Epithelial cell of prostate (primary cell): ENCODE measurements at regions not wholly inside any gene's neighbourhood (a gene's known extent, or its start where the extent isn't known, plus 50 kb on each side); places are given as distances from the start of the nearest gene placed in this dataset.

Source experiments
- DNase-seq: peaks from one replicate; pipeline ENCODE4 v3.0.0-alpha.2; 2011; ENCODE audit warnings: low read depth, low spot score
- H3K27ac ChIP-seq: fragments of 450-650 bp; 2 replicates; pipeline ENCODE4 v1.5.1; 2017; ENCODE audit warnings: mild to moderate bottlenecking

DNA sequence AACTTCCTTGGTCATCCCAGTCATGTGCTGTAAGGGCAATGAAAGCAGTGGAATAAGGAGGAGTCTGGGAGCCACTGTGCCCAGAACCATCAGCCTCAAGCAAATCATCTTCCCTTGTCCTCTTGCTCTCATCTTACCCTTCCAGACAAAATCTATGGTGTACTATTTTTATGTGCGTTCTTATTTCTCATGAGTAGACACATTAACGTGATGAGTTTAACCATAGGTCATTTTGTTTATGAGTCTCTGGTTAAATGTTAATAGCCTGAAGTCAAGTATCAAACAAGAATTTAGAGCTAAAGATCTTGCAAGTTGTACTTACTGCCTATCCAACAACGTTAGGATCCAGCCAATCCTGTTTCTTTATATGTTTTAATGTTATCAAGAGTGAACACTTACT, 495.3 kb downstream of the SPRY1 start:
- no peak overlapping the region for H3K27ac ChIP-seq
- no peak for DNase-seq

DNA sequence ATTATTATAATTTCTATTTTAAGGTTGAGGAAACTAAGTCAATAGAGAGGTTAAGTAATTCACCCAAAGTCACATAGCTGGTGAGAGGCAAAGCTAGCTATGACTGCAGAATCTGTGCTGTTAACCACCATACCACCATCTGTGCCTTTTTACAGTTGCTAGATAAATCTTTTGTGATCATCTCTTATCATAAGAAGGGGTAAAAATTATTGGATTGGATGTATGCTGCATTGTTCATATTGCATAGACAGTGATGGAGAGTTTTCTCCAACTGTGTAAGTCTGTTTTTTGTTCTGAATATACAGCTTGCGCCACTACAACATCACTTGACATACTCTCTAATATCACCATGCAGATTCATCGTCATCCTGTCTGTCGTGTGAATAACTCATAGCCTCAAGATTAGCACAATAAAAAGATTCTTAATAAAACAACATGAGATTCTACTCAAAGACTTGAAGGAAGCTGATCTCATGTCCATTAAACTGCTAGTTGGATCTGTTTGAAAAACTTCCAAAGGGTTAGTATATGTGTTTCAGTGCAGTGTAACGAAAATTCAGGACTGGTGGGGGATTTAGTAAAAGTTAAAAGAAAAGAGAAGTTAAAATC, 495.9 kb downstream of the SPRY1 start:
- no peak overlapping the region for H3K27ac ChIP-seq

DNA sequence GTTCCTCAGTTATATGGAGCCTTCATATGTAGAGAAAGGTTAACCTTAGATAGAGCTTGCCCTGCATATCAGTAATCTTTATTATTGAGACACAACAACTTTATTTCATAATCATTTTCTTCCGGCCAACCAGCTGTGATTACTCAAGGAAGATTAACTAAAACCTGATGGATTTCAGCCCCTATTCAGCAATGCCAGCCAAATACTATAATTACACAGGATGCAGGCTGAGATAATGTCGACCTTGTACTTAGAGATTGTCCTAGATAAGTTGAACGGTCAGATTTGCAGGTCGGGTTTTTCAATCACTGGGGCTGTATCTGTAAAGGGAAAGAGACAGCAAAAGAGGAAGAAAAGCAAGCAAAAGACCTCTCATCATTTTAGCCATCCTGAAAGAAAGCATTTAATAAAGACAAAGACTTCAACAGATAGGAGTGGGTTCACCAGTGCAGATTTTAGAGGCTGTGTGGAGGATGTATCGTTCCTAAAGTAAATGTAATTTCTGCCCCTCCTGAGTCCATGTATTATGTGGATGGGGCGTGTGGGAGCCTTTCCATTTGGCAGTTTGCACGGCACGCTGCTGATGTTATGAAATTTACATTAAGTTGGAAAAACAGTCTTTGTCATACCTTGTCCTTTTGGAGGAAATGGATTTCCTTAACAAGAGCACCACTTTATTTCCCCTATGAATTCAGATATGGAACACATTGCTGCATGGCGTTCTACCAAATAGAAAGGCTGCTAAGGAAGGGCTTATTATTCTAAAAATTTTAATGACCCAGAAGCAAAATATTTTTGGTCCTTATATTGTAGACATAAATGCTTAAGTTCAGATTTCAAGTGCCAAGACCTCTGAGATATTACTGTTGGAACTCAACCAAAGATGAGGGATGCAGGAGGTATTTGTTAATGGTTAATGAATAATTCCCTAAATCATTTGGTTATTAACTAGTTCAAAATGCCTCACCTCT, 496.7 kb downstream of the SPRY1 start:
- H3K27ac ChIP-seq: no peak overlapping the region
- DNase-seq: no peak

More for the DNA sequence above, 495.9 kb downstream of the SPRY1 start:
- DNase-seq: no peak

DNA sequence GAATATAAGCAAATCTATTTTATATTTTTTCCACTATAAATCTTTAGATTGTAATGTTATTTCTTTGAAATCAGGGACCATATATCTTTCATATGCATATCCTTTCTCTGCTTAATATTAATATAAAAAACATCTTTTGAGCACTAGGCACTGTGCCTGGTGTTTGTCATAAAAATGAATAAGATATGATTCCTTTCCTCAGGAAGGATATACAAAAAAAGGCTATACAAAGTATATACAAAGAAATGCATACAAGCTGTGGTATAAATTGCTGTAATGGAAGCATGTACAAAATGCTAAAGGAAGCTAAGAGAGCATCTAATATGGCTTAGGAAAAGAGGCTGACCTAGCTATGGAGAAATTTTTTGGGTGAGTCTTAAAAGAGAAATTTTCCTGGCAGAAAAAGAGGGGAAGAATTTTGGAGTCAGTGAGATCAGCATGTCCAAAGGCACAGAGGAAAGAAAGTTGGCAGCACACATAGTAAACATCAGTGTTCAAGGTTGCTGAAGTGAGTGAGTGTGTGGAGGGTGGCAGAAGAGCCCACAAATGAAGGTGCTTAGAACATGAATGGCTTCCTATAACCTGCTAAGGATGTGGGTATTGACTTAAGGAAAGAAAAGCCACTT, 500.0 kb downstream of the SPRY1 start:
- H3K27ac ChIP-seq: no peak overlapping the region
- DNase-seq: no peak

DNA sequence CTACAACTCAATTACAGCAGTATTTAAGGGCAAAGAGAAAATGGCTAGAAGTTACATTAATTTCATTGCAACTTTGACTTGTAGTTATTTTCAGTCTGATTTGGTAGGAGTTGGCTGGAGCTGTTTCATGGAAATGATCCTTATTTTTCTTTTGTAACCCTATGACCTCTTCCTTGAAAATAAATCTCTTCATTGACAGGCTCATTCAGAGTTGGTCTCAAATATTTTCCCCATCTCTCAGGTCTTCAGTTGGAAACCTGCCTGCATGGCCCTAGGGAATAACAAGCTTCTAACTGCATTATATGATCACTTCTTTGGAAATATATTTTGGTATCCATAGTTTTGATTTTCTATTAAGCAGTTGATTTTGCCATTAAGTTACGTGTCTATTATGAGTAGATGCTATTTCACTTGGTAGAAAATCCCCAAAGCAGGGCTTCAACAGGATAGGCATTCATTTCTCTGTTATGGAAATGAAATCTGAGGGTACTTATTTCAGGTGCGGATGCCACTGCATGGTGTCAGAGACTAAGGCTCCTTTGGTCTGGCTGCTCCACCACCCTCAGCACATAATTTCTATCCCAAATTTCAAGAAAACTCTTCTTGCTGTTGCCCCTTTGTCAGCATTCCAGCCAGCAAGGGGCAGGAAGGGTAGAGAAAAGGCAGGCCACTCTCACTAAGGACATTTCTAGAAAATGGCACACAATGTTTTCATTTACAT, 502.5 kb downstream of the SPRY1 start:
- DNase-seq: no peak
- H3K27ac ChIP-seq: no peak overlapping the region

DNA sequence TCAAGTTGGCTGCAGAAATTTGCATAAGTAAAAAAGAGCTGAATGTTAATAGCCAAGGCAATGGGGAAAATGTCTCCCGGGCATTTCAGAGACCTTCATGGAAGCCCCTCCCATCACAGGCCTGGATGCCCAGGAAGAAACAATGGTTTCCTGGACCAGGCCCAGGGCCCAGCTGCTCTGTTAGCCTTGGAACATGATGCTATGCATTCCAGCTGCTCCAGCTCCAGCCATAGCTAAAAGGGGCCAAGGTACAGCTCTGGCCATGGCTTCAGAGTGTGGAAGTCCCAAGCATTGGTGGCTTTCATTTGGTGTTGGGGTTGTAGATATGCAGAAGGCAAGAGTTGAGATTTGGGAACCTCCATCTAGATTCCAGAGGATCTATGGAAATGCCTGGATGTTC, 508.3 kb downstream of the SPRY1 start:
- no peak overlapping the region for H3K27ac ChIP-seq
- DNase-seq: no peak

DNA sequence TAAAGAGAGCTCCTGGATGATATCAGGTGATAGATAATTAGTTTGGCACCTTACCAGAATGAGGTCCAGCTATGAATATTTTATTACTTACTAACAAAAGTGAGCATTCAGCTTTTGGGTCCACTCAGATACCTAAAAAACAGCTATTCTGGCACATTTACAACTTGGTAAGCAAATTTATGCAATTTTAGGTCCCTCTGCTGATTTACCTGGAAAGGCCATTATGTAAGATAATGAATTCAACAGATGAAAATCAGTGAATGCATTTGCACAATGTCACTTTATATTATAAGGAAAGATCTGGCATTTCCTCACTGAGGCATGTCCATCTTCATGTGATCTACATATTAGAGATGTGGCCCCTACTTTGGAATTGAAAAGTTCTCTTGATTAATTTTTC, 517.0 kb downstream of the SPRY1 start:
- H3K27ac ChIP-seq: no peak overlapping the region
- no peak for DNase-seq

DNA sequence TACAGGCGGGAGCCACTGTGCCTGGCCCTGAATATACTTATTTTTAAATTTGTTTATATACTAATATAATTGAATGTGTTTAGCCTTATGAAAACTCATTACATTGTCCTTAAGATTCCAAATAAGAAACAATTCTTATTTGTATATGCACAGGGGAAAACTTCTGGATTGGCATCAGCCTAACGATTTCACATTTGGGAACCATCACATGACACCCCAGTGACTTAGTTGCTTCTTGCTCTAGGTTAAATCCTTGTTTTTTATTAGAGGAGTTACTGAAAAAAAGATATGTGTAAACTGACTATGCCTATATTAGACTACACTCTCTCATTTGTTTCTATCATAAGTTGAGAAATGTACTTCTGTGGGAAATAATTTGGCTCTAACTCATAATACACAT, 520.2 kb downstream of the SPRY1 start:
- no peak overlapping the region for H3K27ac ChIP-seq
- no peak for DNase-seq

DNA sequence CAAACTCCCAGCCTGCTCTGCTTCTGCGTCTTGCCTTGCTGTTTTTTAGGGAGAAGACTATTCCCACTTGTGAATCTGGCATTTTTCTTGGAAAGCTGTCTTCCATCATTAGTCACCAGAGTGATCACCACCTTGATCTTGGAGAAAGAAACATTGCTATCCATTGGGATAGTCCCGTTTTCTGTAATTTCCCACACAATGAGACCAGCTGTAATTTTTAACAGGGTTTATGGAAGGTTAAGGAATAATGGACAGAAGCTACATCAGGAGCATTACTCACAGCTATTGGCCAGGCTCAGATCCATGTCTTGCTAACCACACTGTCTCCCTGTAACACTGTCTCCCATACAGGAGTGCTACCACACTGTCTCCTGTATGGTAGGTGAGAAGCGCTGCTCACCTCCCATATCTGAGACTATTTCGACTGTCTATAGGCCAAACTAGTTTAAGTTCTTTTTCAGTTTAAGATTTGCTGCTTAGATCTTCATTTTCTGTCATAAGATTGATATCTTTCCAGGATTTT, 523.0 kb downstream of the SPRY1 start:
- DNase-seq: no peak
- no peak overlapping the region for H3K27ac ChIP-seq

DNA sequence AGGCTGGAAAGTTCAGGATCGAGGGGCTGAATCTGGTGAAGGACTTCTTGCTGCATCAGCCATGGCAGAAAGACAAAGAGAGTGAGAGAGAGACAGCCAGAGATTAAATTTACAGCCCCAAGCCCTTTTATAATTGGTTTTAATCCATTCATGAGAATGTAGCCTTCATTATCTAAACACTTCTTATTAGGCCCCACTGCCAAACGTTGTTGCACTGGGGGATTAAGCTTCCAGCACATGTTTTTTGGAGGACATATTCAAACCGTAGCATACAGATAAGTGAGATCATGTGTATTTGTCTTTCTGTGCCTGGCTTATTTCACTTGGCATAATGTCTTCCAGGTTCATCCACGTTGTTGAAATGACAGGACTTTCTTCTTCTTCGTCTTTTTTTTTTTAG, 524.7 kb downstream of the SPRY1 start:
- DNase-seq: no peak
- H3K27ac ChIP-seq: no peak overlapping the region

DNA sequence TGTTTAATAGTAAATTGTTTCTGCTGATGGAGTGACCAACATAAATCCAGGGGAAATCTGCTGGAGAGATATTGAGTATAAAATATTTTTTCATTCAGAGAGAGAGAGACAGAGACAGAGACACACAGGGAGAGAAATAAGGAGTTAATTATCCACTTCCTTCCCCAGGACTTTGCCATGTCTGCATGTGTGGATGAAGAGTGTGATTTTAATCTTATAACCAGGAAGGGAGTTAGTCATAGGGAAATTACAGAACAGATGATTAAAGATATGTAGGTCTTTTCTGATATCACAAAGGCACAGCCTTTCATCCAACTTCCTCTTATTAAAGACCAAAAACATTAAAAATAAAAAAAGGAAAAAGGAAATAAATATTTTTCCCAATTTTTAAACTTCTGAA, 526.3 kb downstream of the SPRY1 start:
- no peak for DNase-seq
- no peak overlapping the region for H3K27ac ChIP-seq

DNA sequence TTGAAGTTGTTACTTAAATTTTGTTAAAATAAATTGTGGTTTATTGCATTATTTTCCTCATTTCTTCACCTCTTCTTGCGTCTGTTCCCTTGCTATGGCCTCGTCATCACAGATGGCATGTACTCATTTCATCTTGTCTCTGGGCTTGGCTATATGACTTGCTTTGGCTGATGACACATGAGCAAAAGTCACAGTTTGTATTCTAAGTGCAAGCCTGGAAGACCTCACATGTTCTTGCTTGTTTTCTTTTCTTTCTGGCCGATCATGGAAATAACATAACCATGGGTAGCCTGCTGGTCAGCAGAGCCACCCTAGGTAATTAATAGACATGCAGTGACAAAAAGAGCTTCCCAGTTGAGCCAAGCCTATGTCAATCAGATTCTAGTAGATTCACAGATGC, 527.9 kb downstream of the SPRY1 start:
- no peak overlapping the region for H3K27ac ChIP-seq
- DNase-seq: no peak

DNA sequence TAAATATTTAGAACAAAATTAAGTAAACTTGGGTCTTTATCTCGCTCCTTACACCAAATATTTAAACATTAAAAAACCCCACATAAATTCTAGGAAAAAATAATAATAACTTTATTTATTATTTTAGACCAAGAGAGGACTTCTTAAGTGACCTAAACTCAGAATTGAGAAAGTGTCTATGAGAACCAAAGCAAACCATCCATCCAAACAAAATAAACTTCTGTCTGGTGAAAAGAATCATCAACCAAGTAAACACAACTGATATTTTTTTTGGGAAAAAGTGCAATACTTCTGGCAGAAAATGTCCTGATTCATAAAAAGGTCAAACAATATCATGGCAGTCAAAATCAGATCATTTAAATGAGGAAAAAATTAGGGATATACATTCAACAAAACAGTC, 533.0 kb downstream of the SPRY1 start:
- no peak overlapping the region for H3K27ac ChIP-seq
- DNase-seq: no peak

DNA sequence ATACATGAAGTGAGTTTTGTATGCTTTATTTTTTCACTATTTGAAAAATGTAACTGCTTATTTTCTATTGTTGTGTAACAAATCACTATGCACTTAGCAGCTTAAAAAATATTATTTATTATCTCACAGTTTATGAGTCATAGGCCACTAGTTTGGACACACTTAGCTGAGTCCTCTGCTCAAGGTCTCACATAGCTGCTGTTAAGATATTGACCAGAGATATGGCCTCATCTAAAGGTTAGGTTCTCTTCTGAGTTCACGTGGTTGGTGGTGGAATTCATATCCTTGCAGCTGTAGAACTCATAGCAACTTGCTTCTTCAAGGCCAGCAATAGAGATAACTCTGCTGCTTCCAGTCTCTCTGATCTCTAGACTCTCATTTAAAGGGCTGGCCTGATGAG, 534.4 kb downstream of the SPRY1 start:
- DNase-seq: no peak
- no peak overlapping the region for H3K27ac ChIP-seq

DNA sequence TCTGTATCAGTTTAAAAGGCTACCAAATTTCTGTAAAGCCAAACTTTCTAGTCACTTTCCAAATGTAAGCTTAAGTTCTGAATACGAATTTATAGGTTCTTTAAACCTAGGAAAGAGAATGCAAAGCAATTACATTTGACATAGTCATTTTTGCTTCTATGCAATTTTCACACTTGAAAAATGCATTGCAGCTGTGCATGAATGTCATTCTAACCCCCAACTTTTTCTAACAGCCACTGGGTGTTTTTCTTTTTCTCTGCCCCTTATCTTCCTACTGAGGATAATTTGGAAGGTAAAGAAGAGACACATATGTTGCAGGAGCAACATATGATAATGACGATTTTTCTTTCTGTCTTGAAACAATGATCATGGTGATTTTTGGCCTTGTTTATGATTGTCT, 537.5 kb downstream of the SPRY1 start:
- no peak overlapping the region for H3K27ac ChIP-seq
- DNase-seq: no peak

DNA sequence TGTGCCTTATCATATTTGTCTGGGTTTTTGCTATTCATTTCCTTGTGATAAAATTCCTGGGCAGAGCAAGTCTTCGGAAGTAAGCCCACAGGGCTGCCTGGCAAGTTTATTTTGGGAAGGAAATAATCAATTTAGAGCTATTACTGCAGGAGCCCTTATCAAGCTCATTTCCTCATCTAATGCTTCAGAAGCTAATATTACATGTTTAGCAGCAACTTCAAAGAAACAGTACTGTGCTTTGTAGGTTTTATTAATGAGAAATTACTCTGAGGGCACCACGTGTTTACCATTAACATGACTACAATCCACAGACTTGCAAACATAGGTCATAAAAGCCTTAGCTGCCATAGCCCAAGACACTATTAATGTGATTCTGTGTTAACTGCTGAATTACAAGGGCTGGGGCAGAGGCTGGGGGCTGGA, 540.0 kb downstream of the SPRY1 start:
- no peak for DNase-seq

DNA sequence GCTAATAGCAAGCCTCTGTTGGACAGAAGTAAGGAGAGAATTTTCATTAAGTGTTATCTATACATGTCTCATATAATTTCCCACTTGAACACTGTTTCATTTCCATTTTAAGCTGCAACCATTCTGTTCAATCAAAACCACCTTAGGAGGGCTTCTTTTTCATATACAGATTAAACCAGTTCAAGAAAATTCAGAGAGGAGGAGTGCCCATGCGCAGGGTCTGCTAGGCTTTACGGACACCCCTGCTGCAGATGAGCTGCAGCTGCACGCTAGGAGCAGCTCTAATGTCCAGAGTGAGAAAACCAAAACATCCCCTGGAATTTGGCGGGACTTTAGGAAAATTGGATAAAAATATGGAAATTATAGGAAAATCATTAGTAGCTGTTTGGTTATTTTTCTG, 541.0 kb downstream of the SPRY1 start:
- no peak overlapping the region for H3K27ac ChIP-seq
- no peak for DNase-seq

More for the DNA sequence above, 540.0 kb downstream of the SPRY1 start:
- H3K27ac ChIP-seq: no peak overlapping the region

DNA sequence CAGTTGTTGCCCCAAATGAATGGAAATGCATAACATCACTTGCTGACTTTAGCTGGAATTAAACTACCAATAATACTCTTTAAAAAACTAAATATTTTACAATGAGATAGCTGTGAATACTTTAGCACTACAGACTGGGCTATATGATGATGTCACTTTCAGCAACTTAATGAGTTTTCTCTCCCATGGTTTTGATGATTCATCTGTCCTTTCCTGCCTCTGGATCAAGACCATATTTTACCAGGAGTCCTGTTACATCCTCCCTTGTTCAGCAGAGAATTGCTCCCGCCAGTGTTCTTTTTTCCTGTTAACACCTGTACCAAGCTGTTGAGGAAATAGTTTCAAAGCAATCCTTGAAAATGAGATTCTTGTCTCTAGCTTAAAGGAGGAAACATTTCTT, 543.0 kb downstream of the SPRY1 start:
- DNase-seq: peak; percentile 12
- peak overlapping the region; percentile 4 for H3K27ac ChIP-seq

DNA sequence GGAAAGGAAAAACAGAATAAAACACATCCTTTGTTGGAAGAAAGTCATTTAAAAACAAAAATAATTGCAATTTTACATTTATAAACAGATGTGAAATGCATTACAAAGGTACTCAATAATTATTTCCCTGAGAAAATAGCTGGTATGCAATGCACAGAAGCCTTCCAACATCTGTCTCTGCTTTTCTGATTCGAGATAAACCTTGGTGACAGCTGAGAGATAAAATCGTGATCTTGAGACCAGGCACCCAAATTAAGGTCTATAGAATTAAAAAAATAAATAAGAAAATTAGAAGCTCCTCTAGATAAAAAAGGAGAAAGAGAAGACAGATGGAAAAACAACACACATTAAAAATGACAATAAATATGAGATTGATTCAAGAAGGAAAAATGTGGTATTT, 544.0 kb downstream of the SPRY1 start:
- H3K27ac ChIP-seq: no peak overlapping the region
- no peak for DNase-seq

DNA sequence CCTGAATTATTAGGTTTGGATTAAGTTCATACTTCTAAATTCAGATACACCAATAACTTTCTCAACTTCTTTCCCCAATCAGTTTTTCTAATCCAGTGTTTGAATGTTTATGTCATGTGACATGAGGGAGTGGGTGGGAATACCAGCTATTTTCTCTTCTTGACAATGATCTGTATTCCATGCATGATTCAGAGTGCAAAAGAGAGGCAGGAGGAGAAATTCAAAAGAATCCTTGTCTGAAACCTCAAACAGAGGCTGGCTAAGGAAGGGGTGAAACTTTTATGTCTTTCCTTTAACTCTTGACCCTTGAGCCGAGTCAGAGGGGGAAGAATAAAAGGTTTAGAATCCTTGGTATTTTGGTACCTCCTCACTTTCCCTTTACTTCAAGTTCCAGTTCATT, 544.7 kb downstream of the SPRY1 start:
- H3K27ac ChIP-seq: no peak overlapping the region
- no peak for DNase-seq
